Uterus (tissue), 3 donors: ENCODE measurements at regions not wholly inside any gene's neighbourhood (a gene's known extent, or its start where the extent isn't known, plus 50 kb on each side); places are given as distances from the start of the nearest gene placed in this dataset.
"Not testable (repeated sequence)": the region's sequence is repeated elsewhere in the genome, so short reads cannot be mapped to it uniquely, and the experiment has no call there.

Experiments used
- DNase-seq, 2 donors: peaks; one replicate each; pipeline ENCODE4 v3.0.0-alpha.2; 2019 to 2020
- H3K27ac ChIP-seq, 2 donors: fragments of 200-600 bp; sonication (generic); 1 replicate in 1 of 2; 2 replicates in 1 of 2; pipeline ENCODE4 v1.5.1; 2016 to 2018
- H3K27me3 ChIP-seq, 2 donors: fragments of 200-600 bp; sonication (generic); one replicate each; pipeline ENCODE4 v1.5.1; 2018 to 2019; ENCODE audit warnings: control low read depth in 1 of 2
- H3K36me3 ChIP-seq, 2 donors: fragments of 200-600 bp; sonication (generic); one replicate each; pipeline ENCODE4 v1.5.1; 2019; ENCODE audit warnings: control low read depth in 1 of 2
- H3K4me1 ChIP-seq, 2 donors: fragments of 200-600 bp; sonication (generic); one replicate each; pipeline ENCODE4 v1.5.1; 2018 to 2019; ENCODE audit warnings: control low read depth in 1 of 2
- H3K4me3 ChIP-seq, 2 donors: fragments of 200-600 bp; sonication (generic); 1 replicate in 1 of 2; 2 replicates in 1 of 2; pipeline ENCODE4 v1.5.1; 2018 to 2019; ENCODE audit warnings: mild to moderate bottlenecking in 1 of 2
- H3K9me3 ChIP-seq, 2 donors: fragments of 200-600 bp; sonication (generic); one replicate each; pipeline ENCODE4 v1.5.1; 2019; ENCODE audit warnings: control low read depth in 1 of 2
- POLR2A ChIP-seq, 2 donors: fragments of 450-650 bp; IDR thresholded peaks; one replicate each; pipeline ENCODE4 v1.6.1; 2016; ENCODE audit warnings: antibody characterized with exemption in 2 of 2, mild to moderate bottlenecking in 1 of 2, moderate library complexity in 1 of 2
- intact Hi-C: fragments of 100-400 bp; cut with DNase I; formaldehyde crosslinking; loops from one replicate; pipeline ENCODE4 v1.15.1; 2023; ENCODE audit warnings: low total_unique reads
- TF ChIP-seq, protein P1 (sequence below), 4 experiments: fragments of 200-600 bp in 2 of 4; fragments of 450-650 bp in 2 of 4; sonication (generic) in 2 of 4; IDR thresholded peaks; one replicate each; pipeline ENCODE4 v1.5.1; 2016 to 2019; ENCODE audit warnings: antibody characterized with exemption in 4 of 4, mild to moderate bottlenecking in 2 of 4, moderate library complexity in 1 of 4
- donor health status: DM: yes; HTN: yes; CAD: no.

DNA sequence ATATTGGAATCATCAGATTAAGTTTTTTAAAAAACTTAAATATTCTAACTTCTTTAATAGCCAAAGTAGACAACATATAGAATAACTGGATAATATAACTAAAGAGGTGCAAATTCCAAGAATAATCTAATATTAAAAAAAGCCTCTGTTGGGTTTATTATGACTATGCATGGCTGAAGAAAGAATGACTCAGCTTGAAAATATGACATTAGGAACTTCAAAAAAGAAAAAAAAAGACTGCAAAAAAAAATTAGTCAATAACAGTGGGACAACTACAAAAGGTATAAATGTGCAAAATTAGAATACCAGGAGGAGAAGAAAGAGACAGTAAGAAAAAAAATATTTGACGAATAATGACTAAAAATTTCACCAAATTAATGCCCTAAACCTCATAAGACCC, 1178.0 kb downstream of the JRKL start:
- Histone ChIP-seq H3K9me3 (no peaks in the 10 kb centered on the region), H3K27ac (no peak overlapping the region), H3K4me1 (no peaks in the 10 kb centered on the region), H3K27me3 (no peaks in the 10 kb centered on the region), H3K4me3 (no peak overlapping the region), H3K36me3 (no peaks in the 10 kb centered on the region)
- no peak for DNase-seq
- intact Hi-C loops: no loop called here
- TF ChIP-seq, protein P1, sequence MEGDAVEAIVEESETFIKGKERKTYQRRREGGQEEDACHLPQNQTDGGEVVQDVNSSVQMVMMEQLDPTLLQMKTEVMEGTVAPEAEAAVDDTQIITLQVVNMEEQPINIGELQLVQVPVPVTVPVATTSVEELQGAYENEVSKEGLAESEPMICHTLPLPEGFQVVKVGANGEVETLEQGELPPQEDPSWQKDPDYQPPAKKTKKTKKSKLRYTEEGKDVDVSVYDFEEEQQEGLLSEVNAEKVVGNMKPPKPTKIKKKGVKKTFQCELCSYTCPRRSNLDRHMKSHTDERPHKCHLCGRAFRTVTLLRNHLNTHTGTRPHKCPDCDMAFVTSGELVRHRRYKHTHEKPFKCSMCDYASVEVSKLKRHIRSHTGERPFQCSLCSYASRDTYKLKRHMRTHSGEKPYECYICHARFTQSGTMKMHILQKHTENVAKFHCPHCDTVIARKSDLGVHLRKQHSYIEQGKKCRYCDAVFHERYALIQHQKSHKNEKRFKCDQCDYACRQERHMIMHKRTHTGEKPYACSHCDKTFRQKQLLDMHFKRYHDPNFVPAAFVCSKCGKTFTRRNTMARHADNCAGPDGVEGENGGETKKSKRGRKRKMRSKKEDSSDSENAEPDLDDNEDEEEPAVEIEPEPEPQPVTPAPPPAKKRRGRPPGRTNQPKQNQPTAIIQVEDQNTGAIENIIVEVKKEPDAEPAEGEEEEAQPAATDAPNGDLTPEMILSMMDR (IDR thresholded peaks at IDR 0.05): no peak
- TF ChIP-seq POLR2A (IDR thresholded peaks at IDR 0.05): no peak

DNA sequence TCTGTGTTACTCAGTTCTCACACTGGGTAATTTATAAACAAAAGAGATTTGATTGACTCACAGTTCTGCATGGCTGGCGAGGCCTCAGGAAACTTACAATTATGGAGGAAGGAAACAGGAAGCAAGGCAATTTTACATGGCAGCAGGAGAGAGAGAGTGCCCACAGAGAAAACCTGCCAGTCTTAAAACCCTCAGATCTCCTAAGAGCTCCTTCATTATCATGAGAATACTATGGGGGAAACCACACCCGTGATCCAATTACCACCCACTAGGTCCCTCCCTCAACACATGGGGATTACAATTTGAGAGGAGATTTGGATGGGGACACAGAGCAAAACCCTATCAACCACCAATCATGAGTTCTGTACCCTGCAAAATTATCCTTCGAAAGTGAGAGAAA, 1180.8 kb downstream of the JRKL start:
- TF ChIP-seq, protein P1 (IDR thresholded peaks at IDR 0.05): no peak
- TF ChIP-seq POLR2A (IDR thresholded peaks at IDR 0.05): no peak
- Histone ChIP-seq H3K27me3 (no peaks in the 10 kb centered on the region), H3K9me3 (no peaks in the 10 kb centered on the region), H3K4me1 (no peaks in the 10 kb centered on the region), H3K4me3 (no peak overlapping the region), H3K27ac (no peak overlapping the region), H3K36me3 (no peaks in the 10 kb centered on the region)
- intact Hi-C loops: no loop called here
- no peak for DNase-seq

DNA sequence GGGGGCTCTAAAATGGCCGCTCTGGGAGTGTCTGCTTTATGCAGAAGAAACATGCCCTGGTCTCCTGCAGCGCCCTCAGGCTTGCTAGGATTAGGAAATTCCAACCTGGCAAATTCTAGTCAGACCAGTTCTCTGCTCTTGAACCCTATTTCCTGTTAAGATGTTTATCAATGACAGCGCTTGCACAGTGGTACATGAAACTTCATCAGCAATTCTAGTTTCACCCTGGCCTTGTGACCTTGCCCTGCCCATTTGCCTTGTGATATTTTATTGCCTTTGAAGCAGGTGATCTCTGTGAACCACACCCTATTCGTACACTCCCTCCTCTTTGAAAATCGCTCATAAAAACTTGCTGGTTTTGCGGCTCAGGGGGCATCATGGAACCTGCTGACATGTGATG, 1184.0 kb downstream of the JRKL start:
- H3K9me3 ChIP-seq, H3K4me1 ChIP-seq, H3K4me3 ChIP-seq, H3K27me3 ChIP-seq, H3K36me3 ChIP-seq, intact Hi-C loops, H3K27ac ChIP-seq, DNase-seq: not testable (repeated sequence)

DNA sequence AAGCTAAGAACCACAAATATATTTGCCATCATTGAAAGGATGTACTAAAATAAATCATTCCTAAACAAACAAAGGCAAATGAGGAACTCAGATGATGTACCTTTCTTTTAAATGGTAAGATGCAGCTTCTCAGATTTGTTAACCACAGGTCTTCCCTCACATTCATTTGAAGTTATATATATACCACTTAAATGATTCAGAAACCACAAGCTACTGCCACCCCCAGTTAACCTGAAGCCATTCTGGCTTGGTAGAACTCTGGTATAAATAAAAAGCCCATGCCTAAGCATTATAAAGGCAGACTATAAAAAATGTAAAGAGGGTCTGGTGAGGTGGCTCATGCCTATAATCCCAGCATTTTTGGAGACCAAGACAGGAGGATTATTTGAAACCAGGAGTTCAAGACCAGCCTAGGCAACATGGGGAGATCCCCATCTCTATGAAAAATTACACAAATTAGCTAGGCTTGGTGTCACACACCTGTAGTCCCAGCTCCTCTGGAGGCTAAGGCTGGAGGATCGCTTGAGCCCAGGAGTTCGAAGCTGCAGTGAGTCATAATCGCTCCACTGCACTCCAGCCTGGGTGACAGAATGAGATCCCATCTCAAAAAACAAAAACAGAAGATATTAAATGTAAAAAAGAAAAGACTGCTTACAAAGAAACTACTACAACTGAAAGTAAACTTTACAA, 1185.3 kb downstream of the JRKL start:
- Histone ChIP-seq H3K27me3 (no peaks in the 10 kb centered on the region), H3K4me3 (no peak overlapping the region), H3K9me3 (no peaks in the 10 kb centered on the region), H3K27ac (no peak overlapping the region), H3K4me1 (no peaks in the 10 kb centered on the region), H3K36me3 (no peaks in the 10 kb centered on the region)
- DNase-seq: no peak
- intact Hi-C loops: no loop called here
- no peak for TF ChIP-seq POLR2A (IDR thresholded peaks at IDR 0.05)
- TF ChIP-seq, protein P1 (IDR thresholded peaks at IDR 0.05): no peak

DNA sequence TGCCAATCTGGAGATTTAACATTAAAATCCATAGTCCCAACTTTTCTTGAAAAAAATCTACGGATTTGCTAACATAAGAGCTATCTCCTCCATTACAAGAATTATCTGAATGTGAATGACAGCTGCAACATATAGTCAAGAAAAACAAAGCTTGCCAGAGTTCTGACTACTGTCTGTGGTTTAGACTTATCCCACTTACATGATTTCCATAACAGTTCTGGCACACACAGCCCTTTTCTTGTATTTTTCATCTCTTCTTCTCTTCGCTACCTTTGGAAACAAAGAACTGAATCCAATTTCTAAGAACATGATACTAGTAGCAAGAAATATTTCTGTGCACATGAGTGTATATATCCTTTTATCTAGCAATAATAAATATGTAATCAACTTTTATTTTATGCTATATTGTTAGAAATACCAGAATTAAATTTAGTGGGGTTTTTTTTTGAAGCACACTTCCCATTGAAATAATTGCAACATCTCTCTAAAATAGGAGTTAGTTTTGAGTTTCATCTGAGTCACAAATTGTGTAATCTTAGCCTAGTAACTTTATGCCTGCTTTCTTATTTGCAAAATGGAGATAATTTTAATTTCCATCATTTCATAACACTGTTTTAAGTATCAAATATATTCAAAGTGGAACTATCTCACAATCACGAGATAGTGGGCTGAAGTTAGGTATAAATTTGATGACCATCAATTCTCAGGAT, 1217.6 kb downstream of the JRKL start:
- no peaks in the 10 kb centered on the region for H3K27me3 ChIP-seq
- no peaks in the 10 kb centered on the region for H3K36me3 ChIP-seq
- DNase-seq: no peak
- no peak overlapping the region for H3K4me3 ChIP-seq
- H3K27ac ChIP-seq: no peak overlapping the region
- H3K4me1 ChIP-seq: no peaks in the 10 kb centered on the region
- no peak for TF ChIP-seq POLR2A (IDR thresholded peaks at IDR 0.05)
- TF ChIP-seq, protein P1 (IDR thresholded peaks at IDR 0.05): no peak
- no peaks in the 10 kb centered on the region for H3K9me3 ChIP-seq
- intact Hi-C loops: no loop called here
